GM18909 (cell line): ENCODE measurements at regions not wholly inside any gene's neighbourhood (a gene's known extent, or its start where the extent isn't known, plus 50 kb on each side); places are given as distances from the start of the nearest gene placed in this dataset.
"Not testable (repeated sequence)": the region's sequence is repeated elsewhere in the genome, so short reads cannot be mapped to it uniquely, and the experiment has no call there.

Experiments used
- ATAC-seq: cut with Tn5 transposase; IDR thresholded peaks from one replicate; pipeline ENCODE4 v1.9.1; 2021; ENCODE audit warnings: mild to moderate bottlenecking; ENCODE audit not compliant: unreplicated experiment, poor library complexity

DNA sequence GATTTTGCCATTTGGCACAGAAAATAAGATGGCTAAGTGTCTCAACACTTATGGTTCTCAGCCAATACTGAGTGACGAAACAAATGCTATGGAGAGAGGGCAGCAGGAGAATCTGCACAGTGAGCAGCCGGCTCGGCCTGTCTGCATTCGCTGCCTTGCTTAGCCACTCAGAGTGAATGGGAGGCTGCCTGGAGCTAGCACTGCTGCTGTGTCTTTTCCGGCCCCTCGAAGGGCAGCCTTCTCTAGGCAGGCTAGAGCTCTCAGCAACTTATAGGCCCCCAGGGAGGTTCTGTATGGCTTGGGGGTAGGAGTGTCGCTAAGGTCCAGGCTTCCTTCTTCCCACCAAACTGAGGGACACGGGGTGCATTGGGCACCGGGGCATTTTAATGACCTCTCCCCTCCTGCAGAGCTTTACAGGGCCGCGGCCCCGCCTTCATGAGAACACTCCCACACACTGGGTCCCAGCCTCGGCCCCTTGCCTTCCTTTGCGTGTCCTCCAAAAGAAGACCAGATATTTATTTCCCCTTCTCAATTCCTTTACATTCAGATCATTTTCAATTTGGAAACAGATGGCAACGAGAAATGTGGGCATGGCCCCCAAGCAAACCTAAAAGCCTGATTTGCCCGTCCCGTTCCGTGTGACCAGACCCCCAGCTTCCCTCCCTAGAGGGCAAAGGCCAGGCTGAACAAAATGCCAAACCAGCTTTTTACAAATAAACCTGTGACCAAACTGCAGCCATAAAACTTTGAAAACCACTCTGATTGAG lies 670.9 kb downstream of the TOX3 start:
- no peak for ATAC-seq

DNA sequence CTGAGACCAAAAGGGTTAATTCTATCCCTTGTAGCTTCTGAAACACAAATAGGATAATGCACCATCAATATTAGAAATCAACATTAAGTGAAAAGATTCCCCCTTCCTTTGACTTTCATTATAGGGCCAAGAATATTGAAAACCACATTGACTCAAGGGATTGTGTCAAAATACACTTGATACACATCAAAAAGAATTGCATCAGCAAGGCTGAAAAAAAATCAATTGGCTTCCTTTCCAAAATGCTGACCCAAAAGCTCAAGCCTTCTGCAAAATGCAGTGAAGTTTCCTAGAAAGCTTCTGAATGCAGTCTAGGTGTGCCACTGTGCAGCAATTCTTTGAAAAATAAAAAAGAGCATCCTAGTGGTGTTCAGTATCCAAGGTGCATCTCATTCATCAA lies 674.4 kb downstream of the TOX3 start:
- ATAC-seq: no peak

DNA sequence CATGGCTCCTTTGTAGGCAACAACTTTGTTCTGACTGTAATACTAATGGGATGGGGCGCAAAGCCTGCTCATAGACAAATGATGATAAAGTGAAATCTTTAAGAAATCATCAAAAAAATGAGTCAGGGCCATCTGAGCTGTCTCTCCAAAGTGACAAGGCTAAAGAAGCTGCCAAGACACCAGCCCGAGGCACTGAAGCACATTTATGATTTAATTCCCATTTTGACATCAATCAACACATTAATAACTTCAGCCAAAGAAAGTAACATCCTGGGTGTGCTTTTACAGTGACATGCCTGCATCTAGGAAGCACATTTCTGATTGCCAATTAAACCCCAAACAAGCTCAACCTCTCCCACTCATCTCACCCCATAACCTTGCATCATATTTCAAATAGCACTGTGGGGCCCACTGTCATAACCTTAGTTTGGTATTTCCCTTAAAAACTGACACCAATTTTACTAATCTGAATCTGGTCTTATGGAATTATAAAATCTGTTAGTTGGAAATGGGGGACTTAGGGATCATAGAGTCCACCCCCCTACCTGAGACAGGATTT lies 676.6 kb downstream of the TOX3 start:
- ATAC-seq: no peak

DNA sequence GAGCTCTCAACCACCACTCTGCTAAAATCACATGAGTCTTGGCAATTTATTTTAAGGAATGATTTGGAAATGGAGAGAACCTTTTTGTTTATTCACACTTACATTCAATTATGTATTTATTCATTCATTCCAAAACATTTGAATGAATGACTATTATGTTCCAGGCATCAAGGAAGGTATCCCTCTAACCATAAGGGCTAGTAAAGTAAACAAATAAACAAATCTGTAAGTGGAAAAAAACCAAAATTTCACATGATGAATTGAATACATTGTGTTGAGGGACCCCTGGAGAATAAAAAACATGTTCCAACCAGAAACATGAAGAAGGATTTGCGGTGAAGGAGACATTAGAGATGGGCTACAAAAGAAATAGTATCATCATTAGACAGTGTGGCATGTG lies 677.8 kb downstream of the TOX3 start:
- ATAC-seq: no peak

DNA sequence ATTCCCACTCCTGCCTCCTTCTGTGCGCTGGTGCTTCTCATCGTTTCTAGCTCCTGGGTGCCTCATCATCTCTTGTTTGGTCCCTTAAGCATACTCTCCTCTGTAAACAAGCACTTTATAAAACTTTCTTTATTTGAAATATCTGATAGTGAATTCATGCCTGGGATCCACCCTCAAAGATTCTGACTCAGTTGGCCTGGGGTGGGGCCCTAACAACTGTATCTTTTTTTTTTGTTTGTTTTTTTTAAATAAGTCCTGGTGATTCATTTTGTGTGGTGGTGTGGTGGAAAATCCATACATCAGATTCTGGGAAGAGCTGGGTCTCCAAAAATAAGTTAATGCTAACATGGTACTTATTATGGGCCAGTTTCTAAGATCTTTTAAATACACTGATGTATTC lies 678.3 kb downstream of the TOX3 start:
- no peak for ATAC-seq

DNA sequence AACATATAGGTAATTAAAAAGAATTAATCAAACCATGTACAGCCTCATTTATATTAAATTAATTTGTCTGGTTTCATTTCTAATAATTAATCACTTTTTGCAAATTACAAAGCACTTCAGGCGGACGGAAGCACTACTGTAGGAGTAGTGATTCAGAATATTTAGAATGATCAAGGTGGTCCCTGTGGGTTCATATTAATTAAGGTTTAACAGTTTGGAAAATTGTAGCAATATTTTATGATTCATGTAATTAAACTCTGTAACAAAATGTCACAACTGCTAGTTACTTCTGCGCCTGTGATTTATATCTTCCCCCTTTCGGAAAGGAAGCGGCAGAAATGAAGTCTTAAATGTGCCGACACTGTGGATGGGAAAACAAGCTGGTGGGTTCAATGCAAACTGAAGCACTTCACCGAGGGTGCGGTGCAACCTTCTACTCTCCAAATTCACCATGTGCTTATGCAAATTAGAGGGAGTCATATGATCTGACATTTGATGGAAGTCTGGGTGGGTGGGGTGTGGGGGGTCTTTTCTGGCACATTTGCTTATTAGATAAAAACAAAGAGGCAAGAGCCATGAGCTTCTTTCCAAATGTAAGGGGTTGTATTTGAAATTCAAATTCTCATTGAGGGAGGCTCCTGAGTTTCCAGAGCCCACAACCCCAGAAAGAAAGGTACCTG lies 679.4 kb downstream of the TOX3 start:
- no peak for ATAC-seq

DNA sequence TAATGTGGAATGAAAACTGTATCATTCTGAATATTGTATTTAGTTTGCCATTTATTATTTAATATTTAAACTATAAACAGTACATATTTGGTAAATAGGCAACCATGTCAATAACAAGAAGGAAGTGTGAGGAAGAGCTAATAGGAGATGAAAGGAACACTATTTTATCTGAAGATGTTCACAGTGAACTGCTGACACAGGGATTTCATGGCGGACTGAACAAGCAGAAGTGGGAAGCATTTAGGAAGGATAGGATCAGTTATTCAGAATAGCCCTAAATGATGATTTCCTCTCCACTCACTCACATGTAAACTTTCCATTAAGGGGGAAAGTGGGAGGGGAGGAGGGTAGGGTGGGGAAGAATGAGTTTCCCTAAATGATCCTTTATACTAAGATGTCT lies 682.4 kb downstream of the TOX3 start:
- ATAC-seq: no peak

DNA sequence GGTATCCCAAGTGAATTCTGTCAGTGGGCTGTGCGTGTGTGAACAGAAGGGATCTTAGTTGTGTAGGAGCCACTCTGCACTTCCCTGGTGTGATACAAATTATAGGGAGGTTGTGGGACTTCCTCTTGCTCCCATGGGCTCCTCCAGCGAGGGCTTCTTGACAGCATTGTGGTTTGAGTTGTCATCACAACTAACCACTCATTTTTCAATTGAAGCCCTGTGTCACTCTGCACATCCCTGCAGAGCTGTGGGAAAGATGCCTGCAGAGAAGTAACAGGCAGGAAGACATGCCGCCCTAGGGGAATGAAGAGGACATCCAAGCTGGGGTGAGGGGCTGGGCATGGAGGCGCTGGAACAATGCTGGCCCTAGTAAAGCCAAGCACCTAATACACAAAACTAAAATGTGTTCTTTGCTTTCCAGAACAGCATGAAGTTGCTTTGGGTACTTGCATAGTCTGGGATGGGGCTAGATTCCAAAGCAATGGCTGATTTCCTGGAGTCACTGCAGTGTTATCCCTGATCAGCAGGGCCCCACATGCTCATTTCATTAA lies 692.5 kb downstream of the TOX3 start:
- ATAC-seq: no peak

DNA sequence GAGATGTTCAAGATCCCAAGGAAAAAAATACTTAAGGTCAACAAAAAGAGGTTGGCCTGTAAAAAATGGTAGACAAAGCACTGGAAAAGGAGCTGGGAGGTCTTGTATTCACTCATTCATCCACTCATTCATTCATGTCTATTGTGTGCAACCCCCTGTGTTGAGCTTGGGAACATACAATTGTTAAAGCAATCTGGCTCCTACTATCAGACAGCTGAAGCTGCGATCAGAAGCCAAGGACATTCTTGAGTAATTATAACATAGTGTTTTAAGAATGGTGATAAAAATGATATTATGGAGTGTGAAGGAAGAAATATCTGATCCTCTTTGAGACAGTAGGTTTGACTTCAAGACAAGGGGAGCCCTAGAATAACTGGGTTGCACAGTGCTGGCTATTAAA lies 693.4 kb downstream of the TOX3 start:
- ATAC-seq: no peak

DNA sequence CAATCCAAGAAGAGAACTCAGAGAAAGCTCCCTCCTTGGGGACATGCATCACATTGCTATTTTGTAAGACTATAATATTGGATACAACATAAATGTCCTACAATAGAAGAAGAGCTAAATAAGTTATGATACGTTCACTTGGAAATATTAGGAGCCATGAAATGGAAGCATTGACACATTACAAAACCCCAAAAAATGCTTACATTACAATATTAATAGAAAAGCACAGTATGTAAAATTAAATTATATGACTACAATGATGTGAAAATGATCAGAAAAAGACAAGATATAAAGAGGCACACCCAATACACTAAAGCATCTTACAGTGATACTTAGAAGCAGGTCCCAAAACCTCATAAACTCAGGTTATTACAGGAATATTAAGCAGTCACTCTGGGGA lies 694.1 kb downstream of the TOX3 start:
- no peak for ATAC-seq

DNA sequence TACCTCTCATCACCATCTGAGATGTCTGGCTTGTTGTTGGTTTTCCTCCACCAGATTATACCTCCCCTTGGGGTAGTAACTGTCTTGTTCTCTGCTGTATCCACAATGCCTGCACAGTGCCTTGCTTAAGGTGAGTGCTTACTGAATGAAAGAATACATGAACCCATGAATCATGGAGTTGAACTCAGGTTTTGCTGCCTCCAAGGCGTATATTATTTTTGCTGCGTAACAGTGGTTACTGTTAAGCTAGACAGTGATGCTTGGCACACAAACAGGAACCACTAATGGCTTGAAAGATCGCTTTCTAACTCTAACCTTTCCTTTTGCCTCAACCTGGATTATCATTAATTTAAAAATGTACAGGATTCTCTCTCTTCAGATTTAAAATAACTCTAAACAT lies 695.8 kb downstream of the TOX3 start:
- ATAC-seq: no peak

DNA sequence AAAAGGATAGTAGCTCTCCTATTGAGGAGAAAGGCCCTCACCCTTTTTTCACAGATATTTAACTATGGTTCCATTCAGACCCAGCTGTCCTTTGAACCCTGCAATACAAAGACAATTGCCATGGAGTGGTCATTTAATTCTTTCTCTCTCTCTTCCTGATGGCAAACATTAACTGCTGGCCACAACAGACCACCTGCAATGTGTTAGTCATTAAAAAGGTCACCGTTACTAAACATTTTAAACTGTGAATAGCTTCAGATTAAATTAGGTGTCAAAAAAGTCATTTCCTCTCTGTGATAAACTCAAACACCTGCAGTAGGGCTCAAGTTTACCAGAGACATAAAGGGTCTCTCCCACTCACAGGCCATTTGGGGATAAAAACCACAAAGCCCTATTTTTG lies 697.2 kb downstream of the TOX3 start:
- ATAC-seq: no peak

DNA sequence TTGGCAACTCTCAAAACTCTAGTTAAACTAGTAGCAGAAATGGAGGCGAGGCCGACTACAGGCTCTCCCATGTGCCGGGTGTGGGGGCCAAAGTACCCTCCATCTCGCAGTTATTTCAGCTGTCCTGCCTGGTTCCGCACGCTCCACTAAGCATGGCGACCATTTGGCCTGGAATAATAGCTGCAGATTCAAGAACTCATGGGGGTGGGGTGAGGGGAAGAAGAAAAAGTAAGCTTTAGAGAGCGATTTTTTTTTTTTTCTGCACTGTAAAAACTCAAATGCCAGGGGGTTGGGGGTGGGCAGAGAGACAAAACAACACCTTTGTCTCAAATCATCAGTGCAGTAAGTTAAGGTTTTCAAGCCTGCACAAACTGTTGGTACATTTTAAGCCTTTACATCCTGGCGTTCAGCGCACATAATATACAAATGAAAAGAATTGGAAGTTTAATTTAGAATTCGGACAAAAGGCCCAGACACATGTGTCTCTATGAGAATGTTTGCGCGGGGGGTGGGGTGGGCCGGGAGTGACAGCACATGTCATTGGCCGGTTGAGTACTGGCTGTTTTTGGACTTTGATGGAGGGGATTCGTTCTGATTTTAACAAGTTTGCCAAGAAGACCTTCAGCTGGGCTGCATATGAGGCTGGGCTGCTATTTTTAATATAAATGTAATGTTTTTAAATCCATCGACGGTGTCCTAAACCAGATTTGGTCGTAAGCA lies 694.7 kb upstream of the SALL1 start:
- ATAC-seq: no peak

DNA sequence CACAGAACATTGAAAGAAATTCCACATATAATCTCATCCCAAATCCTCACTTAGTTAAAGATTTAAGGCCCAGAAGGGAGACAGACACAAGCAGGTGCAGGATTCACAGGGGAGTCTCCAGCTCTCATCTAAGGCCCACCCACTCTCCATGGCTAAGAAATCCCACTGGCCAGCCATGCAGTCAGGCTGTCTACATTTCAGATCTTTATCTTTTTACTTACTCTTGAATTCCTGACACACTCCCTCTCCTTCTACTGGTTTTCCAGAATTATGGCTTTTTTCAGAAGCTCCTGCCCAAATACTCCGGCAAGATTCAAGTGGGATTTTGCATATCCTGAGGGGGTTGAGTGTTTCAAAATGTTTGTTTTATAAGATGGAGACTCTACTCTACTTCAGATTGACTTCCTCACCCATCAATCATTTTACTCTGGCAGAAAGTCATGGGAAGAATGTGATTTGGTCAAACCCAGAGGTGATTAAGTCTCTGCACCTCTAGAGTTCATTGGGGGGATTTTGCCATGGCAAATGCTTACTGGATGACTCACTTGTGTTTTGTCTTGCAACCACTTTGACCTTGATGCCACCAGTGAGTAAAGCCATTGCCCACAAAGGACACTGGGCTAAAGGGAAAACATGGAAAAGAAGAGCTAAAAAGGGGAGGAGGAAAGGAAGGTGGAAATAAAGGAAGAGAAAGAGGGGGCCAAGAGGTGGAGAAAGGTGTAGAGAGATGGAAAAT lies 688.8 kb upstream of the SALL1 start:
- ATAC-seq: no peak

DNA sequence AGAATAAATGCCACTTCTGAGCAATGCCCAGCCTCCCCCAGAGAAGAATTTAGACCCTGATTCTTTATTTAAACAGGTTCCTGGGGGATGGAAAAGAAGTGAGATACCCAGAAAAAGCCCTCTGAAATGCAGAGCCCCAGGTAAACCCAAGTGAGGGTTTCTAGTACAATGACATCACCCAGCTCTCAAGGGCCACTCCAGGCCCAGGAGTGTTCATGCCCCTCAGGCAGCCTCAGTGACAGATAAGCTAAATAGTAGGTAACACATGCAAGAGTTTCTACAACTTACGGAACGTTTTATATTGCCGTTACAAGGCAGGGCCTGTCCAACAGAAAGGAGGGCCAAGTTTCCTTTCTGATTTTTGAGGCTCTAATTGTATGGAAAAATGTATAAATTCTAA lies 683.7 kb upstream of the SALL1 start:
- no peak for ATAC-seq

DNA sequence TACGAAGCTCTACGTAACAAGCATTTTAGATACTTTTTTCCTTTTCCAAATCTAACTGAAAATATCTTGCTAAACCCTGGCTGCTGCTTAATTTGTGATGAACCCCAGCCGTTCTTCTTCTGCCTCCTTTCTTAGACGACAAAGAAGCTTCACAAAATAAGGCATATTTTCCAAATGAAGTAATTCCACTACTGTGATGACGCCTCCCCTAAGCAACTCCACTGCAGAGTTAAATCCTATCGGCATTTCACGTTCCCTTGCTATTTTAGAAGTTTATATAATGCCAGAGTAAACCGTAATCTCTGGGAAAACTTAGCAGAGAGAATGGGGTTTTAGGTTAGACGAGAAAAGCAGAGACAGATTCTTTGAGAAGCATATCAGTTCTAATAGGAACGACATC lies 683.1 kb upstream of the SALL1 start:
- no peak for ATAC-seq

DNA sequence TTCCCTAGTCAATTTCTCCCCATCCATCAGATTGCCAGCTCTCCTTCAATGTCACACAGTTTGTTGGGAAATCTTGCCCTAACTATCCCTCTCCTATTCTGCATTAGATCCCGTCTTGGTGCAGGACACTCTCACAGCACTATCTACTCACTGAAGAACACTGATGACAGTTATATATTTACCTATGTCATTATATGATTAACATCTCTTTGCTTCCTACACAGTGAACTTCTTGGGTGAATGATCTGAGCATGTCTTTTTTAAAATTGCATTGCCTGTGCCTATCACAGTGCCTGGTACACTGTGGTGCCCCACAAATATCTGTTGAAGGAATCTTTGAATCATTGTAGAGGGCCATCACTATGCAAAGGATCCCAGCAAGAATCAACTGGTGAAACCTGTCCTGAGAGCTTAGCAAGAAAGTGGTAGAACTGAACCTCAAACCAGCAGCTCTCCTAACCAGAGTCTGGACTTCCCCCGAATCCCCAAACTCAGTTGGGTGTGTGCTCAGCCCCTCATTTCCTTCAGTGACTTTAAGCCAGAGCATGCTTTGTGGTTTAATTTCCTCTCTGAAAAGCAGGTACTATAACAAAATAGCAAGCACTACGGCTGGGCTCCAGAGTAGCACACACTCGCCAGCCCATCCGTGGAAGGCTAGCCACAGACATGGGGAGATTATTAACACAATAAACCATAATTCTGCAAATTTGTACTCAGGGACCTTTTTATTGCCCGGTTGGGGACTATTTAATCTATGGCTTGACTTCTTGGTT lies 680.7 kb upstream of the SALL1 start:
- ATAC-seq: peak; percentile 77

DNA sequence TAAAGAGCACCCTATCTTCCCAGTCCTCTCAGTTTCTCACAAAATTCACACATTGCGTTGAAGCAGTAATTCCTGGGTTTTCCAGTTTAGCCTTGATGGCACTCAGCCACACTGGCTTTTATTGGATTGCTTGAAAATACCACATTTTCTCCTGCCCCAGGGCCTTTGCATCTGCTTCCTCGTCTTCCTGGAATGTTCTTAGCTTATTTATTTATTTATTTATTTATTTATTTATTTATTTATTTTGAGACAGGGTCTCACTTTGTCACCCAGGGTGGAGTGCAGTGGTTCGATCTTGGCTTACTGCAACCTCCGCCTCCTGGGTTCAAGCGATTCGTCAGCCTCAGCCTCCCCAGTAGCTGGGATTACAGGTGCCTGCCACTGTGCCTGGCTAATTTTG lies 680.0 kb upstream of the SALL1 start:
- ATAC-seq: not testable (repeated sequence)

DNA sequence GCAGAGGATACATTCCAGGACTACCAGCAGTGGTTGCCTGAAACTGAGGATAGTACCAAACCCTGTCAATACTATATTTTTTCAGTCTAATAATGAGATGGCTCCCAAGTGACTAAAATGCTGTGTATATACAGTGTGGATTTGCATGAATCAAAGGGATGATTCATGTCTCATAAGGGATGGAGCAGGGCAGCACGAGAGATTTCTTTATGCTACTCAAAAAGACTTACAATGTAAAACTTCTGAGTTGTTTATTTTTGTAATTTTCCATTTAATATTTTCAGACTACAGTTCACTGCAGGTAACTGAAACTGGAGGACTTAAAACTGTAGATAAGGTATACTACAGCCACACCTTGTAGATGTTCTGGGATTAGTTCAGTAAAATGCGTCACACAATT lies 674.7 kb upstream of the SALL1 start:
- no peak for ATAC-seq

DNA sequence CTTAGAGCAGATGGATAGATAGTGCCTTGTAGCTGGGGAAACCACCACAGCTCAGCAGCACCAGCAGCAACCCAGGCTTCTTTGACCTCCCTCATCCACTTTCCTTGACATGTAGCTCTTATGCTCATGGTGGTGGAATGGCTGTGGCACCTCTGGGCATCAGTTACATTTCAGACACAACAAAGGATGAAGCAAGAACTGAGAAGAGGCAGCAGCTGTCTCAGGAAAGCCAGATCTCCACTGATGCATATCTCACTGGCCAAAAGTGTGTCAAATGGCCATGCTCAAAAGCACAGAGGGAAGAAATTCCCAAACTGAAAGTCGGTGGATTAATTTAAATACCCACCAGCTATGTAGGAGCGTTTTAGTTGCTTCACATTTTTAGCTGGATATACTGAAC lies 671.4 kb upstream of the SALL1 start:
- no peak for ATAC-seq
